Heart left ventricle (tissue), 16 donors: ENCODE measurements at regions not wholly inside any gene's neighbourhood (a gene's known extent, or its start where the extent isn't known, plus 50 kb on each side); places are given as distances from the start of the nearest gene placed in this dataset.

Source experiments
- ATAC-seq, 4 donors: fragments of 200-7000 bp; cut with Tn5 transposase; one replicate each; pipeline ENCODE4 v1.9.1; 2020 to 2022; ENCODE audit warnings: moderate library complexity in 4 of 4, mild to moderate bottlenecking in 3 of 4, moderate number of reproducible peaks in 1 of 4
- DNase-seq, 5 donors: peaks; one replicate each; pipeline ENCODE4 v3.0.0-alpha.2; 2020
- H3K27ac ChIP-seq, 12 donors: fragments of 200-600 bp; sonication (generic) in 4 of 12; one replicate each; pipeline versions ENCODE4 v1.5.0 to v1.8.0; 2016 to 2022; ENCODE audit warnings: mild to moderate bottlenecking in 2 of 12
- H3K27me3 ChIP-seq, 9 donors: fragments of 200-600 bp; sonication (generic) in 2 of 9; one replicate each; pipeline versions ENCODE4 v1.5.1 to v1.8.0; 2016 to 2022; ENCODE audit warnings: mild to moderate bottlenecking in 3 of 9
- H3K36me3 ChIP-seq, 9 donors: fragments of 200-600 bp; sonication (generic) in 2 of 9; one replicate each; pipeline versions ENCODE4 v1.5.0 to v1.8.0; 2018 to 2022; ENCODE audit warnings: mild to moderate bottlenecking in 2 of 9
- H3K4me1 ChIP-seq, 12 donors: fragments of 200-600 bp; sonication (generic) in 4 of 12; one replicate each; pipeline versions ENCODE4 v1.5.0 to v1.8.0; 2016 to 2022; ENCODE audit warnings: mild to moderate bottlenecking in 3 of 12
- H3K4me3 ChIP-seq, 12 donors: fragments of 200-600 bp; sonication (generic) in 4 of 12; one replicate each; pipeline versions ENCODE4 v1.5.0 to v1.8.0; 2017 to 2022; ENCODE audit warnings: mild to moderate bottlenecking in 9 of 12, moderate library complexity in 4 of 12
- H3K9me3 ChIP-seq, 12 donors: fragments of 200-600 bp; sonication (generic) in 4 of 12; one replicate each; pipeline versions ENCODE4 v1.5.0 to v1.8.0; 2016 to 2022; ENCODE audit warnings: mild to moderate bottlenecking in 1 of 12
- POLR2A ChIP-seq, 2 donors: fragments of 450-650 bp; IDR thresholded peaks; one replicate each; pipeline ENCODE4 v1.6.1; 2017; ENCODE audit warnings: antibody characterized with exemption in 2 of 2, mild to moderate bottlenecking in 2 of 2, moderate library complexity in 2 of 2
- WGBS, 4 donors: extraction: QIAGEN DNeasy Blood & Tissue Kit in 2 of 4; methylation state at CpG; one replicate each; pipeline versions ENCODE4 v1.1.5 to v1.1.7; 2013 to 2018; 5-methylcytosine and 5-hydroxymethylcytosine counted together
- intact Hi-C, 10 donors: fragments of 100-400 bp; cut with DNase I; formaldehyde crosslinking; loops; one replicate each; pipeline versions ENCODE4 v1.11.1 to v1.14.2; 2022
- TF ChIP-seq, protein P1 (sequence below), 12 donors: fragments of 200-600 bp; sonication (generic) in 4 of 12; IDR thresholded peaks; one replicate each; pipeline versions ENCODE4 v1.5.0 to v1.8.0; 2018 to 2022; ENCODE audit warnings: antibody characterized with exemption in 12 of 12, mild to moderate bottlenecking in 5 of 12
- donor health status: ischemic (EF 13 %, LVEDD 7.1; RV severe dilation, severe dysfunction).
- donor health status: healthy with polysubstance abuse.
- donor health status: DM: no; HTN: yes; CAD: no.
- donor health status: DM: no; HTN: no; CAD: no.
- donor health status: ischemic (EF 25% LVEDD 6.9; RV normal size, moderate dysfunction).
- donor health status: ischemic (EF 25% LVEDD 5.7; RV mildly dilated, moderate dysfunction).
- donor health status: healthy.
- donor health status: DM: yes; HTN: yes; CAD: no.
- donor health status: ischemic (EF 35%, LVEDD 5.7; RV mildly dilated, moderate dysfunction).
- donor health status: nonischemic (EF 11% LVEDD 7.7; RV severe dilation, severe dysfunction).
- donor health status: DM: yes; HTN: yes; CAD: no.
- donor health status: PGD.
- donor health status: ischemic (EF 29% LVEDD 5.4; RV normal size, mild dysfunction).
- donor health status: nonischemic (EF 23%, LVEDD 6.1; RV moderate dilation, normal function).

DNA sequence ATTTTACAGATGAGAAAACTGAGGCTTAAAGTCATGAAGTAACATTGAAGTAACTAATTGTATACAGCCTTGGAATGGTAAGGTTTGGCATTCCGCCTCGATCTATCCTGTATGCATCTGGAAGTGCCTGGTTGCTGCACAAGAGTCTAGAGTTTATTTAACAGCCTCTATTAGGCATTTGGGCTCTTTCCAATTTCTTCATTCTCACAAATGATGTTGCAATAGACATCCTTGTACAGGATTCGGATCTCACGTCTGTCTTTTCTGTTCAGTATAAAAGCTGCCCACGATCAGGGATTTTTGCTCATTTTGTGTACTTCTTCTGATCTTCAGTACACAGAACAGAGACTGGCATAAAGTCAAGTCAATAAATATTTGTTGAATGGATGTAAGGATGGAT lies 100.5 kb downstream of the AIPL1 start:
- Histone ChIP-seq H3K36me3 (no peaks in the 10 kb centered on the region), H3K4me1 (no peaks in the 10 kb centered on the region), H3K9me3 (no peaks in the 10 kb centered on the region), H3K27ac (no peak overlapping the region), H3K4me3 (no peak overlapping the region), H3K27me3 (no peaks in the 10 kb centered on the region)
- no peak for TF ChIP-seq POLR2A (IDR thresholded peaks at IDR 0.05)
- TF ChIP-seq, protein P1, sequence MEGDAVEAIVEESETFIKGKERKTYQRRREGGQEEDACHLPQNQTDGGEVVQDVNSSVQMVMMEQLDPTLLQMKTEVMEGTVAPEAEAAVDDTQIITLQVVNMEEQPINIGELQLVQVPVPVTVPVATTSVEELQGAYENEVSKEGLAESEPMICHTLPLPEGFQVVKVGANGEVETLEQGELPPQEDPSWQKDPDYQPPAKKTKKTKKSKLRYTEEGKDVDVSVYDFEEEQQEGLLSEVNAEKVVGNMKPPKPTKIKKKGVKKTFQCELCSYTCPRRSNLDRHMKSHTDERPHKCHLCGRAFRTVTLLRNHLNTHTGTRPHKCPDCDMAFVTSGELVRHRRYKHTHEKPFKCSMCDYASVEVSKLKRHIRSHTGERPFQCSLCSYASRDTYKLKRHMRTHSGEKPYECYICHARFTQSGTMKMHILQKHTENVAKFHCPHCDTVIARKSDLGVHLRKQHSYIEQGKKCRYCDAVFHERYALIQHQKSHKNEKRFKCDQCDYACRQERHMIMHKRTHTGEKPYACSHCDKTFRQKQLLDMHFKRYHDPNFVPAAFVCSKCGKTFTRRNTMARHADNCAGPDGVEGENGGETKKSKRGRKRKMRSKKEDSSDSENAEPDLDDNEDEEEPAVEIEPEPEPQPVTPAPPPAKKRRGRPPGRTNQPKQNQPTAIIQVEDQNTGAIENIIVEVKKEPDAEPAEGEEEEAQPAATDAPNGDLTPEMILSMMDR (IDR thresholded peaks at IDR 0.05), result no peak
- DNase-seq (no peak), ATAC-seq (no peak)
- intact Hi-C loops, result loop anchor here in 2 of 10 donors (10.0 kb wide), 2 partner anchors 230 to 240 kb away; no protein-coding TSS in a partner anchor
- WGBS, 4 donors, result 74 to 81% (median 76%) methylated on average over 5 of the region's 5 CpGs

DNA sequence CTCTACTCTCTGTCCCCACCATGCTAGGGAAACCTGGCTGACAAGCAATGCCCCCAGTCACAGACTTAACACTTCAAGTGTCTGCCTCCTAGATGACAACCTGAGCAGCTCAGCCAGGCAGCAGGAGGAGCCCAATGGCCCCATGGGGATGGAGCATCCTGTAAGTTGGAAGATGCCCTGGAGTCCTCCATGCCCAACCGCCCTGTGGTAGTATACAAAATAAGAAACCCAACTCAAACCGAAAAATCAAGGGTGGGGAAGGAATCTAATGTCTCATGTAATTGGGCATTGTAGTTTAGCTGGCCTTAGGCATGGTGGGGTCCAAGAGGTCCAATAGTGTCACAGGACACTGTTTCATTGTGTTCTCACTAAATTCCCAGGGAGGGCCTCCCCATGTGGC lies 104.0 kb downstream of the AIPL1 start:
- TF ChIP-seq, protein P1 (IDR thresholded peaks at IDR 0.05), result no peak
- TF ChIP-seq POLR2A (IDR thresholded peaks at IDR 0.05), result no peak
- no peaks in the 10 kb centered on the region for H3K36me3 ChIP-seq
- peaks cover 0 to 18% (median 7%) of the 10 kb centered on the region in 12 donors for H3K4me1 ChIP-seq
- no peaks in the 10 kb centered on the region for H3K9me3 ChIP-seq
- no peak for DNase-seq
- H3K27ac ChIP-seq, result no peak overlapping the region
- H3K27me3 ChIP-seq, result no peaks in the 10 kb centered on the region
- no peak for ATAC-seq
- intact Hi-C loops, result loop anchor here in 2 of 10 donors (10.0 kb wide), 2 partner anchors 226 to 236 kb away; no protein-coding TSS in a partner anchor
- no peak overlapping the region for H3K4me3 ChIP-seq
- 78 to 98% (median 86%) methylated on average over 1 to 2 of the region's 2 CpGs for WGBS, 4 donors

DNA sequence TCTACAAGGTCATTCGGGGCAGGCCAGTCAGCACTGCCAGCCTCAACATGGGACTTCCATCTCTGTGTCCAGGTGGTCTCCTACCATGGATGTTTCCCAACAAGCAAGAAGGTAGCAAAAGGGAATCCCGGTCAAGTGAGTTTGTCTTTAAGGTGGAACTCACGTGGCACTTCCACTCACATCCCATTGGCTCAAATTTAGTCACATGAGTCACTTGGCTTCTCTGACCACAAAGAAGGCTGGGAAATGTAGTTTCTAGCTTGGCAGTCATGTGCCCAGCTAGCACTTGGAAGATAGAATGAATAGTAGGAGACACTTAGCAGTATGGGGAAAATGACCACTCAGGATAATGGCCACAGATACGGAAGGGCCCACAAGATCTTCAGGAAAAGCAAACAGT lies 106.6 kb downstream of the AIPL1 start:
- no peaks in the 10 kb centered on the region for H3K36me3 ChIP-seq
- H3K9me3 ChIP-seq, result no peaks in the 10 kb centered on the region
- H3K27me3 ChIP-seq, result no peaks in the 10 kb centered on the region
- DNase-seq (no peak), ATAC-seq (no peak)
- 71 to 75% (median 74%) methylated on average over 4 of the region's 4 CpGs for WGBS, 4 donors
- intact Hi-C loops, result loop anchor here in 4 of 10 donors (5.0 to 10.0 kb wide), 3 partner anchors 226 to 741 kb away; no protein-coding TSS in a partner anchor
- TF ChIP-seq, protein P1 (IDR thresholded peaks at IDR 0.05), result no peak
- H3K4me3 ChIP-seq, result no peak overlapping the region
- H3K27ac ChIP-seq, result peak overlapping the region in 7 of 12 donors; percentile 65 to 91 (median 69)
- peaks cover 0 to 38% (median 8%) of the 10 kb centered on the region in 12 donors for H3K4me1 ChIP-seq

DNA sequence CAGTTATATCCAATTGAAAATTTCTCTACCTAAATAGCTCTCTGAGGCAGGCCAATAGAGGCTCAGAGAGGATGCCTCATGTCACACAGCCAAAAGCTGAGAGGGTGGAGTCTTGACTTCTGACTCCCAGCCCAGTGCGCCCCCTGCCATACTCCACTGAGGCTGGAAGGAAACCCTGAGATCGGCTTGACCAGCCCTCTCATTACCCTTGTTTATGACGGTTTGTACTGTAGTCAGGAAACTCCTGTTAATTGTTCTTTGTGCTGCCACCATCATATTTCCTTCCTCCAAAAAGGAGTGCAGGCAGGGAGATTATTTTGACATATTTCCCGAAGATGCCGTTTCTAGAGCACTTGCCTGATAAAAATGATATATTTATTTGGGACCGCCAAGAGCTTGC lies 107.9 kb downstream of the AIPL1 start:
- no peak overlapping the region for H3K4me3 ChIP-seq
- H3K9me3 ChIP-seq, result no peaks in the 10 kb centered on the region
- no peak for TF ChIP-seq POLR2A (IDR thresholded peaks at IDR 0.05)
- TF ChIP-seq, protein P1 (IDR thresholded peaks at IDR 0.05), result peak in 7 of 12 donors; percentile 10 to 51 (median 31)
- intact Hi-C loops, result loop anchor here in 4 of 10 donors (5.0 to 10.0 kb wide), 3 partner anchors 225 to 740 kb away; no protein-coding TSS in a partner anchor
- ATAC-seq, result peak; percentile 77 to 94 (median 80)
- 24 to 39% (median 28%) methylated on average over 6 of the region's 6 CpGs for WGBS, 4 donors
- no peaks in the 10 kb centered on the region for H3K36me3 ChIP-seq
- peak; percentile 57 to 74 (median 63) for DNase-seq
- no peaks in the 10 kb centered on the region for H3K27me3 ChIP-seq
- peaks cover 0 to 40% (median 8%) of the 10 kb centered on the region in 12 donors for H3K4me1 ChIP-seq
- H3K27ac ChIP-seq, result peak overlapping the region in 10 of 12 donors; percentile 6 to 91 (median 67)
